ENCODE measurements at regions not wholly inside any gene's neighbourhood (a gene's known extent, or its start where the extent isn't known, plus 50 kb on each side); places are given as distances from the start of the nearest gene placed in this dataset.
A peak's percentile ranks its signal among the peaks of the same experiment; 100 is the strongest.

DNA sequence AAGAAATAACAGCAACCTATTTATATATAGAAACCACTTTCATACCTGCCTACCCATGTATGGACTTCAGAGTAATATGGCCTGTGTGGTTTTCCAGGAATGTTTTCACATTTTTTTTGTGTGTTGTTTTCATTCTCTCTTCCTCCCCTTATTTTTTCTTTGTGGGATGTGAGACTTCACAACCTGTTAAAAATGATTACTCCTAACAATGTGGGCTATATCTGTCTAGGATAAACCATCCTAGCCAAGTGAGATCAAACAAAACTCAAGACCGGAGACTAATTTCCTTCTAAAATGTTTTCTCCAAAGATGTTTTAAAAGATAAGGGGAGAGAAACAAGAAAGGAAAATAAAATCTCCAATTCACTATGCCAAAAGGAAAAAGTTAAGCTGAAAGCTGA, 106.1 kb upstream of the DIPK2B start:
- Histone ChIP-seq H2AFZ (ENCODE audit: control insufficient read depth, low read length) (no peak overlapping the region), H3K9me1 (ENCODE audit: control insufficient read depth, extremely low read depth, insufficient read depth, low read length) (no peaks in the 10 kb centered on the region), H3K9me3 (ENCODE audit: control insufficient read depth, low read depth, low read length) (no peaks in the 10 kb centered on the region), H4K20me1 (ENCODE audit: control insufficient read depth, extremely low read depth, insufficient read depth, low read length) (no peaks in the 10 kb centered on the region), H3K36me3 (ENCODE audit: control insufficient read depth in 2 of 2, extremely low read depth in 1 of 2, insufficient read depth in 2 of 2, low read length in 2 of 2) (no peaks in the 10 kb centered on the region), H3K27ac (ENCODE audit: control insufficient read depth, insufficient read depth, low read length) (no peak overlapping the region), H3K27me3 (ENCODE audit: control insufficient read depth, extremely low read depth, insufficient read depth, low read length) (no peaks in the 10 kb centered on the region), H3K9ac (ENCODE audit: control insufficient read depth, extremely low read depth, insufficient read depth, low read length) (no peak overlapping the region), H3K79me2 (ENCODE audit: control insufficient read depth, insufficient read depth, low read length) (no peaks in the 10 kb centered on the region), H3K4me3 (ENCODE audit: control insufficient read depth in 2 of 3, extremely low read depth in 1 of 3, insufficient read depth in 2 of 3, low read depth in 1 of 3, low read length in 3 of 3) (no peak overlapping the region), H3K4me2 (ENCODE audit: control insufficient read depth, extremely low read depth, insufficient read depth, low read depth, low read length) (no peak overlapping the region), H3K4me1 (ENCODE audit: control insufficient read depth, extremely low read depth, insufficient read depth, low read length) (no peaks in the 10 kb centered on the region)
- FAIRE-seq (no peak), DNase-seq (ENCODE audit: low read depth, low spot score) (no peak)
- dilution Hi-C loops (cut with MboI; ENCODE audit: extremely low pct_ligation_motif_present, low sequenced_read_pairs): no loop called here
- TF ChIP-seq, protein P1, sequence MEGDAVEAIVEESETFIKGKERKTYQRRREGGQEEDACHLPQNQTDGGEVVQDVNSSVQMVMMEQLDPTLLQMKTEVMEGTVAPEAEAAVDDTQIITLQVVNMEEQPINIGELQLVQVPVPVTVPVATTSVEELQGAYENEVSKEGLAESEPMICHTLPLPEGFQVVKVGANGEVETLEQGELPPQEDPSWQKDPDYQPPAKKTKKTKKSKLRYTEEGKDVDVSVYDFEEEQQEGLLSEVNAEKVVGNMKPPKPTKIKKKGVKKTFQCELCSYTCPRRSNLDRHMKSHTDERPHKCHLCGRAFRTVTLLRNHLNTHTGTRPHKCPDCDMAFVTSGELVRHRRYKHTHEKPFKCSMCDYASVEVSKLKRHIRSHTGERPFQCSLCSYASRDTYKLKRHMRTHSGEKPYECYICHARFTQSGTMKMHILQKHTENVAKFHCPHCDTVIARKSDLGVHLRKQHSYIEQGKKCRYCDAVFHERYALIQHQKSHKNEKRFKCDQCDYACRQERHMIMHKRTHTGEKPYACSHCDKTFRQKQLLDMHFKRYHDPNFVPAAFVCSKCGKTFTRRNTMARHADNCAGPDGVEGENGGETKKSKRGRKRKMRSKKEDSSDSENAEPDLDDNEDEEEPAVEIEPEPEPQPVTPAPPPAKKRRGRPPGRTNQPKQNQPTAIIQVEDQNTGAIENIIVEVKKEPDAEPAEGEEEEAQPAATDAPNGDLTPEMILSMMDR (optimal IDR thresholded peaks at IDR 0.05 in 1 of 3, IDR thresholded peaks at IDR 0.05 in 1 of 3, conservative IDR thresholded peaks at IDR 0.05 in 1 of 3; ENCODE audit: extremely low read depth in 1 of 3, insufficient read depth in 2 of 3, low read length in 3 of 3): no peak
- TF ChIP-seq EZH2 (IDR thresholded peaks at IDR 0.05; ENCODE audit: low read length): no peak

DNA sequence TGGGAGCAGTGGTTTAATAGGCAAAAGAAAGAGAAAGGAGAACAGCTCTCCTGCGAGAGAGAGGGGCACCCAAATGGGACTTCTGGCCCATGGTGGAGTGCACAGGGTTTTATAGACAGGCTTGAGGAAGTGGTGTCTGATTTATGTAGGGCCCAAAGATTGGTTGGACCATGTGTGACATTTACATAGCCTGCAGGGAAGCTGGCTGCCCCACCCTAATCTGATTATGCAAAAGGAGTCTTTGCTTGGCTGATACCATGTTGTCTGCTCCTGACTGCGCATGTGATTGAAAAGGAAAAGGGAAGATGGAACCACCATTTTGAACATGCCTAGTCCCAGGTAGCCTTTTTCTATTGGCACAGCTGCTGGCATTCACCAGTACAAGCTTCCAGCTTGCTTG, 100.0 kb upstream of the DIPK2B start:
- Histone ChIP-seq H3K79me2 (ENCODE audit: control insufficient read depth, insufficient read depth, low read length) (no peaks in the 10 kb centered on the region), H3K9me1 (ENCODE audit: control insufficient read depth, extremely low read depth, insufficient read depth, low read length) (no peaks in the 10 kb centered on the region), H3K27me3 (ENCODE audit: control insufficient read depth, extremely low read depth, insufficient read depth, low read length) (peaks cover 6% of the 10 kb centered on the region), H3K36me3 (ENCODE audit: control insufficient read depth in 2 of 2, extremely low read depth in 1 of 2, insufficient read depth in 2 of 2, low read length in 2 of 2) (no peaks in the 10 kb centered on the region), H3K4me1 (ENCODE audit: control insufficient read depth, extremely low read depth, insufficient read depth, low read length) (no peaks in the 10 kb centered on the region), H3K27ac (ENCODE audit: control insufficient read depth, insufficient read depth, low read length) (no peak overlapping the region), H3K9ac (ENCODE audit: control insufficient read depth, extremely low read depth, insufficient read depth, low read length) (no peak overlapping the region), H4K20me1 (ENCODE audit: control insufficient read depth, extremely low read depth, insufficient read depth, low read length) (no peaks in the 10 kb centered on the region), H2AFZ (ENCODE audit: control insufficient read depth, low read length) (no peak overlapping the region), H3K9me3 (ENCODE audit: control insufficient read depth, low read depth, low read length) (no peaks in the 10 kb centered on the region), H3K4me2 (ENCODE audit: control insufficient read depth, extremely low read depth, insufficient read depth, low read depth, low read length) (no peak overlapping the region), H3K4me3 (ENCODE audit: control insufficient read depth in 2 of 3, extremely low read depth in 1 of 3, insufficient read depth in 2 of 3, low read depth in 1 of 3, low read length in 3 of 3) (no peak overlapping the region)
- DNase-seq (ENCODE audit: low read depth, low spot score) (no peak), FAIRE-seq (peak; percentile 5)
- dilution Hi-C loops (cut with MboI; ENCODE audit: extremely low pct_ligation_motif_present, low sequenced_read_pairs): no loop called here
- no peak for TF ChIP-seq EZH2 (IDR thresholded peaks at IDR 0.05; ENCODE audit: low read length)
- TF ChIP-seq, protein P1 (optimal IDR thresholded peaks at IDR 0.05 in 1 of 3, IDR thresholded peaks at IDR 0.05 in 1 of 3, conservative IDR thresholded peaks at IDR 0.05 in 1 of 3; ENCODE audit: extremely low read depth in 1 of 3, insufficient read depth in 2 of 3, low read length in 3 of 3): no peak
